ENCODE measurements at regions not wholly inside any gene's neighbourhood (a gene's known extent, or its start where the extent isn't known, plus 50 kb on each side); places are given as distances from the start of the nearest gene placed in this dataset.

- no peak for DNase-seq
- no peaks in the 10 kb centered on the region for H3K4me1 ChIP-seq
- H3K27ac ChIP-seq, result no peak overlapping the region
- WGBS, 2 donors, result 85 to 100% methylated on average over 1 of the region's 1 CpG
- no peaks in the 10 kb centered on the region for H3K9me3 ChIP-seq
- FAIRE-seq, result no peak
- no peaks in the 10 kb centered on the region for H3K27me3 ChIP-seq
- H3K36me3 ChIP-seq, result no peaks in the 10 kb centered on the region
- intact Hi-C loops (cut with DNase I), result no loop called here
- no peak for TF ChIP-seq CTCF (IDR thresholded peaks at IDR 0.05)
- H3K4me3 ChIP-seq, result no peak overlapping the region
- ATAC-seq, result no peak
Measured at GRCh38 chr3:177898185-177898584, 638.1 kb upstream of the KCNMB2 start.

- TF ChIP-seq CTCF (IDR thresholded peaks at IDR 0.05), result no peak
Measured at GRCh38 chr3:177899275-177900067, 636.8 kb upstream of the KCNMB2 start.

GRCh38 chr3:177902876-177903275 is 633.4 kb upstream of the KCNMB2 start:
- intact Hi-C loops (cut with DNase I), result no loop called here
- Histone ChIP-seq H3K4me1 (no peaks in the 10 kb centered on the region), H3K9me3 (no peaks in the 10 kb centered on the region), H3K27me3 (no peaks in the 10 kb centered on the region), H3K4me3 (no peak overlapping the region), H3K36me3 (no peaks in the 10 kb centered on the region), H3K27ac (no peak overlapping the region)
- no peak for ATAC-seq
- WGBS, 2 donors, result 89 to 90% methylated on average over 5 of the region's 5 CpGs
- no peak for FAIRE-seq
- DNase-seq, result no peak
- no peak for TF ChIP-seq CTCF (IDR thresholded peaks at IDR 0.05)

More at GRCh38 chr3:177899275-177900067, 636.8 kb upstream of the KCNMB2 start:
- ATAC-seq, result no peak
- Histone ChIP-seq H3K4me3 (no peak overlapping the region), H3K9me3 (no peaks in the 10 kb centered on the region), H3K36me3 (no peaks in the 10 kb centered on the region), H3K27me3 (no peaks in the 10 kb centered on the region), H3K27ac (no peak overlapping the region), H3K4me1 (no peaks in the 10 kb centered on the region)
- WGBS, 2 donors, result 90 to 94% methylated on average over 9 of the region's 9 CpGs
- no peak for FAIRE-seq
- peak in 1 of 6 donors; percentile 49 for DNase-seq
- intact Hi-C loops (cut with DNase I), result no loop called here

- FAIRE-seq (no peak), ATAC-seq (peak in 1 of 4 donors; percentile 10), DNase-seq (no peak)
- no peak for TF ChIP-seq CTCF (IDR thresholded peaks at IDR 0.05)
- H3K27me3 ChIP-seq, result no peaks in the 10 kb centered on the region
- peak overlapping the region in 3 of 4 donors; percentile 17 to 47 (median 19) for H3K27ac ChIP-seq
- no peaks in the 10 kb centered on the region for H3K9me3 ChIP-seq
- no peak overlapping the region for H3K4me3 ChIP-seq
- H3K4me1 ChIP-seq, result no peaks in the 10 kb centered on the region
- H3K36me3 ChIP-seq, result no peaks in the 10 kb centered on the region
- intact Hi-C loops (cut with DNase I), result no loop called here
Measured at GRCh38 chr3:177904621-177905020, 631.6 kb upstream of the KCNMB2 start.

Measured in pancreas (tissue), 10 donors.